OCI-LY1 (cell line): ENCODE measurements at regions not wholly inside any gene's neighbourhood (a gene's known extent, or its start where the extent isn't known, plus 50 kb on each side); places are given as distances from the start of the nearest gene placed in this dataset.

ENCODE experiments used
- EZH2 ChIP-seq: fragments of 200-600 bp; sonication (generic), shearing (Covaris generic); IDR thresholded peaks from 2 replicates; pipeline ENCODE4 v1.8.0; 2017; ENCODE audit warnings: borderline replicate concordance, mixed run types, mild to moderate bottlenecking, antibody characterized with exemption, low read length, moderate library complexity, mixed read lengths
- TF ChIP-seq, protein P1 (sequence below): fragments of 200-600 bp; sonication (generic), shearing (Covaris generic); IDR thresholded peaks from 2 replicates; pipeline ENCODE4 v1.5.1; 2017; ENCODE audit warnings: mild to moderate bottlenecking, antibody characterized with exemption, low read length, moderate library complexity, mixed read lengths

DNA sequence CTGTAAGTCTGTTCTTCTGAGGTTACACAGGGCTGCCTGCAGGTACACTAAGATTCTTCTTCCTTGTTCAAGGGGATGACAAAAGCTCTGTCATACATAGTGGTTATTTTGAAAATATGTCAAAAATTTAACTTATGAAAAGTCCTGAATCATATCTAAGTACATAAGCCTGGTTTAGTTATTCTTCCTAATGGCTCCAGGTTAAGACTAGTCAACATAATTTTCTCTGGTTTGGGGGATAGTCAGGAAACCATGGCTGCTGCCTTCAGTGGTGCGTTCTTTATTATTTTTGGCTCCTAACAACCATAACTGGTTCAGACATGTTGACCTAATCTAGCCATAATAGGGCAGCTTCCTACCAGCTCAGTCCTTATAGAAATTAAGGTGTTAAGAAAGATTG lies 257.4 kb upstream of the DDI1 start:
- TF ChIP-seq, protein P1, sequence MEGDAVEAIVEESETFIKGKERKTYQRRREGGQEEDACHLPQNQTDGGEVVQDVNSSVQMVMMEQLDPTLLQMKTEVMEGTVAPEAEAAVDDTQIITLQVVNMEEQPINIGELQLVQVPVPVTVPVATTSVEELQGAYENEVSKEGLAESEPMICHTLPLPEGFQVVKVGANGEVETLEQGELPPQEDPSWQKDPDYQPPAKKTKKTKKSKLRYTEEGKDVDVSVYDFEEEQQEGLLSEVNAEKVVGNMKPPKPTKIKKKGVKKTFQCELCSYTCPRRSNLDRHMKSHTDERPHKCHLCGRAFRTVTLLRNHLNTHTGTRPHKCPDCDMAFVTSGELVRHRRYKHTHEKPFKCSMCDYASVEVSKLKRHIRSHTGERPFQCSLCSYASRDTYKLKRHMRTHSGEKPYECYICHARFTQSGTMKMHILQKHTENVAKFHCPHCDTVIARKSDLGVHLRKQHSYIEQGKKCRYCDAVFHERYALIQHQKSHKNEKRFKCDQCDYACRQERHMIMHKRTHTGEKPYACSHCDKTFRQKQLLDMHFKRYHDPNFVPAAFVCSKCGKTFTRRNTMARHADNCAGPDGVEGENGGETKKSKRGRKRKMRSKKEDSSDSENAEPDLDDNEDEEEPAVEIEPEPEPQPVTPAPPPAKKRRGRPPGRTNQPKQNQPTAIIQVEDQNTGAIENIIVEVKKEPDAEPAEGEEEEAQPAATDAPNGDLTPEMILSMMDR = no peak
- TF ChIP-seq EZH2 = no peak
